IPS-18a (cell line): ENCODE measurements at regions not wholly inside any gene's neighbourhood (a gene's known extent, or its start where the extent isn't known, plus 50 kb on each side); places are given as distances from the start of the nearest gene placed in this dataset.

Experiments
- H3K27ac ChIP-seq: one replicate; pipeline ENCODE4 v1.5.1; 2013; ENCODE audit warnings: low read length
- H3K27me3 ChIP-seq: one replicate; pipeline ENCODE4 v1.6.1; 2013; ENCODE audit warnings: mild to moderate bottlenecking, low read length; ENCODE audit not compliant: control insufficient read depth, insufficient read depth
- H3K36me3 ChIP-seq: one replicate; pipeline ENCODE4 v1.6.1; 2013; ENCODE audit warnings: low read depth, low read length; ENCODE audit not compliant: control insufficient read depth
- H3K4me1 ChIP-seq: one replicate; pipeline ENCODE4 v1.6.1; 2013; ENCODE audit warnings: low read depth, low read length; ENCODE audit not compliant: control insufficient read depth
- H3K4me3 ChIP-seq: one replicate; pipeline ENCODE4 v1.5.1; 2013; ENCODE audit warnings: low read length
- H3K9ac ChIP-seq: one replicate; pipeline ENCODE4 v1.6.1; 2013; ENCODE audit warnings: mild to moderate bottlenecking, low read length, moderate library complexity
- H3K9me3 ChIP-seq: one replicate; pipeline ENCODE4 v1.6.1; 2013; ENCODE audit warnings: low read depth, low read length; ENCODE audit not compliant: control insufficient read depth

DNA sequence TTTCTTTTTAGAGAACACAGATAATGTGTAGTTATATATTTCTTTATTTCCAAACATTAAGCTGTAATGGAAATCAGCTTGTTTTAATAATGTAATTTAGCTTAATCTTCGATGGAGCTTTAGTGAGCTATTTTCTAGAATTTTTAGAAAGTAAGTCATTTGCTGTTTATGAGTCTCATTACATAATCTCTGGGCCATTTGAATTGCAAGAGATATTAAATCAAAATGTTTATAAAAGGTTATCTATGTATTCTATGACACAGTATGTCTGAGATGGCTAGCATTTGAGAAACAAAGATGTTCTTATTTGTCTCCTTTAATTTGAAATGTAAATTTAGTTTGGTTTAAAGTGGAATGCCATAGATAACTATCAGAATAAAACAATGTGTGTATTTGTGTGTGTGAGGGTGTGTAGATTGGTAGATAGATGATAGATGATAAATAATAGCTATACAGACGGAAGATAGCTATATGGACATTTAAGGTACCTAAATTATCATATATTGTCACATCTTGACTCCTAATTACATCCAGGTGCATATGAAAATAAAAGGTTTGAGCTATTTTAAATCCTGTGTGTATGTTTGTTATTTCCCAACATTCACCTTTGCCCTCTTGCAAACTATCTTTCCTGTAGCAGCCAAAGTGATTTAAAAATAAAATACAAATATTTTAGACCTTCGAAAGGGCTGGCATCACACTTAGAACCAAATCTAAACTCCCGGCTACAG lies 478.0 kb upstream of the KLF6 start:
- Histone ChIP-seq H3K4me3 (no peak overlapping the region), H3K9ac (no peak overlapping the region), H3K9me3 (no peaks in the 10 kb centered on the region), H3K27ac (no peak overlapping the region), H3K27me3 (no peaks in the 10 kb centered on the region), H3K36me3 (no peaks in the 10 kb centered on the region), H3K4me1 (no peaks in the 10 kb centered on the region)

DNA sequence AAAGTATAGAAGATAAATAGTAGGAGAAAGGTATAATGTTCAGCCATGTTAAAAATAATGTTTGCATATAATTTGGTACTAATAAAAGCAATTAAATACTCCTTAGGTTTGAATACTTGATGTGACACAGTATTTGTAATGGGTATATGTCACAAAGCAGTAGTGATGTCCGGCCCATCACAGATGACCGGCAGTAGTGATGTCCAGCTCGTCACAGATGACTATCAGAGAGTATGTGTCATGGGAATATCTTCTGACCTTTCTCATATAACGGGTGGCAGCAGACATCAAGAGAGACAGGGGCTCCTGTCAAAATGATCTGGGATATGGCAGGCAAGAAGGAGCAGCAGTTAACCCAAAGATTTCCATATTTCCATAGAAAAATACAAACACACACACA lies 477.4 kb upstream of the KLF6 start:
- Histone ChIP-seq H3K27me3 (no peaks in the 10 kb centered on the region), H3K36me3 (no peaks in the 10 kb centered on the region), H3K27ac (no peak overlapping the region), H3K9ac (no peak overlapping the region), H3K4me3 (no peak overlapping the region), H3K9me3 (no peaks in the 10 kb centered on the region), H3K4me1 (no peaks in the 10 kb centered on the region)

DNA sequence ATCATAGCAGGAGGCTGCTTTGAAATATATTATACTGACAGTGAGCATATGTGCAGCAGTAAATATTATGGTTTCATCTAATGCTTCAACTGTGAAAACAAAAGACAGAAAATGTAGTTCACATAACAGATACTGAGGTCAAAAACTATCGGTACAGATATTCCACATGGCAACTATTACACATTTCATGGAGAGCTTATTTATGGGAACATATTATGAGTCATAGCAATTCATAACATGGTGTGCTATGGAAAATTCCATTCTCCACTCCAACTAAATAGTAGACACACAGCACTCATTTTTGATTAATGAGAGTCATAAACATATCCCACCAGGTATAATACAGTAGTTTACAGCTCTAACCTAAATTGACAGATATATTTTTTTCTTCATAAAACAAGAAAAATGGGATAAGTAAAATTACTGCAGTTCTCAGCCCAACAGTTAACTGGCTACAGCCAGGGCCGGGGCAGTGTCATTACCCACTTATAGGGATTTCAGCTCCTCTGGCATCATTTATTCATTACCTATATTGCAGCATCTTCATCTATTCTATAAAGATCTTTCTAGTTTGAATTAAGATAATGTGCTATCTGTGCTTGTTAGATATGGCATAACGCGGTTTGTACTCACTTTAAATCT lies 475.6 kb upstream of the KLF6 start:
- H3K9ac ChIP-seq = no peak overlapping the region
- no peaks in the 10 kb centered on the region for H3K27me3 ChIP-seq
- no peak overlapping the region for H3K27ac ChIP-seq
- H3K9me3 ChIP-seq = no peaks in the 10 kb centered on the region
- no peak overlapping the region for H3K4me3 ChIP-seq
- no peaks in the 10 kb centered on the region for H3K36me3 ChIP-seq
- no peaks in the 10 kb centered on the region for H3K4me1 ChIP-seq

DNA sequence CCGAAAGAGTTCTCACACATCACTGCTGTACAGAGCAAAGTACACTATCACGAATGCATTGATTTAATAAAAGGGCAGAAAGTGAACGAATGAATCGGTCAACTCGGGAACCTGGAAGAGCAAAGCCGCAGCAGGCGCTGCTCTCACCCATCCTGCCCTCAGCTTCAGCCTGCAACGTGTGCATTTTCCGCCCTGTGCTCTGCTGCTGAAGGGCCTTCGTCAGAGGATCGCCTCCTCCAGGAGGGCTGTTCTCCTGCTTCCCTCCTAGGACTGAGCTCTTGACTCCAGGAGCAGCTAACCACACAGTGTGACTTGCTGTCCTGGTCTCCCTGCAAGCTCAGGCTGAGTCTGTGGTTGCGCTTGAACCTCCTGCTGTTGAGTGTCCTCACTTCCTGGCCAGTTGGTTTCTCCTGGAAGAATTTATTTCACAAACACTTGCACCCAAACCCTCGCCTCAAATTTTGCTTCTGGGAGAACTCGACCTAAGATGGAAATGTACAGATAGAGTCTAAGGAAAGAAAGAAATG lies 473.0 kb upstream of the KLF6 start:
- Histone ChIP-seq H3K27ac (no peak overlapping the region), H3K27me3 (no peaks in the 10 kb centered on the region), H3K9ac (no peak overlapping the region), H3K4me1 (no peaks in the 10 kb centered on the region), H3K9me3 (no peaks in the 10 kb centered on the region), H3K36me3 (no peaks in the 10 kb centered on the region), H3K4me3 (no peak overlapping the region)

DNA sequence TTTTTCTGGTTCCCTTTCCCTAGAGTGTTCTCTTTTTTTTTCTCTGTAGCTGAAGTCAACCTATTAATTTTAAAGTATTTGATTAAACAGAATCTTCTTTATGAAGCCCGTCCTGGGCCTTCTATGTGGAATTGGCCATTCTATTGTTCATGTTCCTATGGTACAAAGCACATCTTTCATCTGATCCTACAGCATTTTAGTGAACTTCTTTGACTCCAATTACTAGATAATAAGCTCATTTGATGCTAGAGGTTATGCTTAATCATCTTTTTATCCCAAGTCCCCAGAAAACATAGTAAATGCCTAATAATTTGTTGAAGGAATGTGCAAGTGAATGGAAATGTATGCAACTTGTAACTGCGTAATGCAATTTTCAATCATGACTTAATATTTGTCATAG lies 472.0 kb upstream of the KLF6 start:
- H3K4me1 ChIP-seq = no peaks in the 10 kb centered on the region
- no peak overlapping the region for H3K9ac ChIP-seq
- H3K27me3 ChIP-seq = no peaks in the 10 kb centered on the region
- no peak overlapping the region for H3K4me3 ChIP-seq
- H3K36me3 ChIP-seq = no peaks in the 10 kb centered on the region
- H3K27ac ChIP-seq = no peak overlapping the region
- no peaks in the 10 kb centered on the region for H3K9me3 ChIP-seq

DNA sequence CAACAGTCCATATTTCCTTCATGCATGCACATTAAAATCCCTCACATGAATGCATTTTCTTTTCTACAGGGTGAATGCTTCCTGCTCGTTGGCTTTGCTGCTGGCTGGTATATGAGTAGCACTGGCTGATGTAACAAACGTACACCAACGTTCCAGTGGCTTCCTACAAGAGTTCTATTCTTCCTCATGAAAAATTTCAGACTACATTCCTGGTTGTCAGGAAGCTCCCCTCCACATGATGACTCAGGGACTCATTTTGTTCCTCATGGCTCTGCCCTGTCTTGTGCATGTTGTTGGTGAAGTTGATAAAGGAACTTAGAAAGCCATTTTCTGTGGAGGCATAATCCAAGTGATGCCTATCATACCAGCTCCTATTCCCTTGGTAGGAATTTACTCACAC lies 470.7 kb upstream of the KLF6 start:
- H3K27me3 ChIP-seq = no peaks in the 10 kb centered on the region
- H3K27ac ChIP-seq = no peak overlapping the region
- no peaks in the 10 kb centered on the region for H3K4me1 ChIP-seq
- H3K4me3 ChIP-seq = no peak overlapping the region
- H3K9ac ChIP-seq = no peak overlapping the region
- no peaks in the 10 kb centered on the region for H3K36me3 ChIP-seq
- no peaks in the 10 kb centered on the region for H3K9me3 ChIP-seq

DNA sequence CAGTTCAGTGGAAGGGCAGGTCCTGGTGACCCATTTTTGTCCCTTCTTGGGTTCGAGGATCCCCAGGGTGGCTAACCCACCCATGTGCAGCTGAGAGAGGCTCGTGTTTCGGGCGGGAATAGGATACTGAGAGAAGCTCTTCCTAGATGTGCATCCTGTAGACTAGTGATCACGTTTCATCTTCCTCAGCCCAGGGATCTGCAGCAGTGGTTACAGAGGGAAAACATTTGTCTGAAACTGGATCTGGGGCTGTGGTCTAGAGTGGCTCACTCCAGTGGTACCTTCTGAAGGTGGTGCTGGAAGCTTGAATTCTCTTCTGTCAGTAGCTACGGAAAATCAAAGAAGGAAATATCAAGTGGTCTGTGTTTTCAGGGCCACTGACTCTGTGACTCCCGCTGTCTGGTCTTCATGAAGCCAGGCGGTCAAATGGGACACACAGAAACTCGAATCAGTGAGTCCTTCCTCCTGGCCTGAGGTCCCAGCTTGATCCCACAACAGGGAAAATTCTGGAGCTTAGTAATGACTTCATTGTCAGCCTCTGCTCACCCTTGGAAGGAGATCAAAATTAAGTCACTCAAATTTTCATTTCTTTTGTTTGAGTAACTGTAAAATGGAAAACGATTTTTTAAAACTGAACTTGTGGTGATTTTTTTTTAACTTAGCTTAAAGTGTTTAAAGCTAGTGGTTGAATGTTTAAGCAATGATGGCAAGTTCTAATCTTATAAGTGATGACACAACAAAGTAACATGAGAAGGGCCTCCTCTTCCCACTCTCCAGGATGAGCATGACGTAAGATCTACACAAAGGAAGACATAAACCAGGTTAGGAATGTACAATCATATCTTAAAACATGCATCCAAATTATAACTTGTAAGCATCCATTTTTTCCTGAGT lies 469.3 kb upstream of the KLF6 start:
- Histone ChIP-seq H3K27me3 (no peaks in the 10 kb centered on the region), H3K9me3 (no peaks in the 10 kb centered on the region), H3K36me3 (no peaks in the 10 kb centered on the region), H3K4me3 (no peak overlapping the region), H3K4me1 (no peaks in the 10 kb centered on the region), H3K27ac (no peak overlapping the region), H3K9ac (no peak overlapping the region)

DNA sequence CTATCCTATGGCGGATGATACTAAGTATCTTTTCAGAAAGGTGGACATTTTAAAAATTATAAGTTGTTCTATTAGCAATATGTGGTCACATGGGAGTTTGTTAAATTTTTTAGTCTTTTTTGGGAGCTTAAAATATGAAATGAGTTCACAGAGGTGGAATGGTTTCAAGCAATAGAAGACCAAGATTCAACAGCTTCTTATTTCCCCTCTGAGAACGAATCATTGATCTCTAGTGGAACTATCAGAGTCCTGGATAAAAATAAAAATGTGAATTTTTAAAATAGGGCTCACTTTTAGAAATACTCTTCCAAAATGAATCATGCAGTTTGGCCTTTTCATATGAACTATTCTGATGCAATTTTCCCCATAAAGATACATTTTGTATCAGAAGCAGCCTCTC lies 467.7 kb upstream of the KLF6 start:
- Histone ChIP-seq H3K27me3 (no peaks in the 10 kb centered on the region), H3K4me3 (no peak overlapping the region), H3K9me3 (no peaks in the 10 kb centered on the region), H3K9ac (no peak overlapping the region), H3K27ac (no peak overlapping the region), H3K4me1 (no peaks in the 10 kb centered on the region), H3K36me3 (no peaks in the 10 kb centered on the region)

DNA sequence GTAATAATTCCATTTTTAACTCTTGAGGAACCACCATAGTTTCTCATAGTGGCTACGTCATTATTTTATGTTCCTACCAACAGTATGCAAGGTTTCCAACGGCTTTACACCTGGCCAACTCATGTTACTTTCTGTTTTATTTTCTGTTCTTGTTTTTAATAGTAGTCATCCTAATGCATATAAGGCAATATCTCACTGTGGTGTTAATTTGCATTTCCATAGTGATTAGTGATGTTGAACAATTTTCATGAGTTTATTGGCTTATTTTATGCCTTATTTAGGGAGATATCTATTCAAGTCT lies 465.5 kb upstream of the KLF6 start:
- no peak overlapping the region for H3K27ac ChIP-seq
- H3K9me3 ChIP-seq = no peaks in the 10 kb centered on the region
- H3K36me3 ChIP-seq = no peaks in the 10 kb centered on the region
- H3K9ac ChIP-seq = no peak overlapping the region
- no peaks in the 10 kb centered on the region for H3K4me1 ChIP-seq
- H3K4me3 ChIP-seq = no peak overlapping the region
- no peaks in the 10 kb centered on the region for H3K27me3 ChIP-seq

DNA sequence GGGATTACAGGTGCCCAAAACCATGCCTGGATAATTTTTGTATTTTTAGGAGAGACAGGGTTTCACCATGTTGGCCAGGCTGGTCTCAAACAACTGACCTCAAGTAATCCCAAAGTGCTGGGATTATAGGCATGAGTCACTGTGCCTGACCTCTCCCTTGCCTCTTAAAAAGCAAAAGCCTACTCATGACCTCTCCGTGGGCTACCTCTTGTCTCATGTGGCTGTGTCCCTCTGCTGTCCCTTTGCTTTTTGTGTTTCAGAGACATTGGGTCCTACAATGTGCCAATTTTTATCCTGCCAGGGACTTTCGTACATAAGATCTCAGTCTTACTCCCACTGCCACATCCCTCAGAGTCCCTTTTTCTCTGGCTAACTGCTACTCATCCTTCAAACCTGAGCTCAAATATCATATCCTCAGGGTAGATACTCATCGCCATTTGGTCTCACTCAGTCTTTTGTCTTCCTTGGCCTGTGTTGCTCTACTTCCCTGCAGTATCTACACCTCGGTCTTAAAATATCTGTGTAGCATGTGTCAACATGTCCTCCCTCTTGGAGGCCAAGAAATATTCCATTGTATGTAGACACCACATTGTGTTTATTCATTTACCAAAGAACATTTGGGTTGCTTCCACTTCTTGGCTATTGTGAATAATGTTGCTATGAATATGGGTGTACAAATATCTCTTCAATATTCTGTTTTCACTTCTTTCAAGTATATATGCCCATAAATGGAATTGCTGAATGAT lies 465.0 kb upstream of the KLF6 start:
- no peak overlapping the region for H3K27ac ChIP-seq
- no peak overlapping the region for H3K9ac ChIP-seq
- no peaks in the 10 kb centered on the region for H3K4me1 ChIP-seq
- H3K4me3 ChIP-seq = no peak overlapping the region
- no peaks in the 10 kb centered on the region for H3K9me3 ChIP-seq
- no peaks in the 10 kb centered on the region for H3K36me3 ChIP-seq
- no peaks in the 10 kb centered on the region for H3K27me3 ChIP-seq

DNA sequence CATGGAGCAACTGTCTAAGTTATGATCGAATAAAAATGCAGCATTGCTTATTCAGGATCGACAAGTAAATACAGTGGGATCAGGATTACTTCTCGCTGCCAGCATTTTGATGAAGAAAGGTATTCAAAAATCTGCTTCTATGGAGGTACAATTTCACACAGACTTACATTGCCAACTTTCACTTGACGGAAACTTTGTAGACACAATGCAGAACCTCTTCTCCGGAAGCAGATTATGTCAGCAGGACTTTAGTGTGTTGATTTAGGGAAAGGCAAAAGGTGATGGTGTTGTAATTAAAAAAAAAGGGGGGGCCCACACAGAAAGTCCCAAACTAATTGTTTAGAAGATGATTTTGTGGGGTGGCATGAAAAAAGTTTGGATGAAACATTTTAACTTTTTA lies 462.4 kb upstream of the KLF6 start:
- H3K27ac ChIP-seq = no peak overlapping the region
- no peaks in the 10 kb centered on the region for H3K36me3 ChIP-seq
- no peaks in the 10 kb centered on the region for H3K9me3 ChIP-seq
- no peaks in the 10 kb centered on the region for H3K27me3 ChIP-seq
- H3K4me3 ChIP-seq = no peak overlapping the region
- H3K9ac ChIP-seq = no peak overlapping the region
- H3K4me1 ChIP-seq = peaks cover 8% of the 10 kb centered on the region
